GM19238 (cell line): ENCODE measurements at regions not wholly inside any gene's neighbourhood (a gene's known extent, or its start where the extent isn't known, plus 50 kb on each side); places are given as distances from the start of the nearest gene placed in this dataset.
A peak's percentile ranks its signal among the peaks of the same experiment; 100 is the strongest.
"Not testable (repeated sequence)": the region's sequence is repeated elsewhere in the genome, so short reads cannot be mapped to it uniquely, and the experiment has no call there.

Source experiments
- DNase-seq: peaks from one replicate; pipeline ENCODE4 v3.0.0; 2011; ENCODE audit warnings: low spot score; ENCODE audit not compliant: insufficient read length

DNA sequence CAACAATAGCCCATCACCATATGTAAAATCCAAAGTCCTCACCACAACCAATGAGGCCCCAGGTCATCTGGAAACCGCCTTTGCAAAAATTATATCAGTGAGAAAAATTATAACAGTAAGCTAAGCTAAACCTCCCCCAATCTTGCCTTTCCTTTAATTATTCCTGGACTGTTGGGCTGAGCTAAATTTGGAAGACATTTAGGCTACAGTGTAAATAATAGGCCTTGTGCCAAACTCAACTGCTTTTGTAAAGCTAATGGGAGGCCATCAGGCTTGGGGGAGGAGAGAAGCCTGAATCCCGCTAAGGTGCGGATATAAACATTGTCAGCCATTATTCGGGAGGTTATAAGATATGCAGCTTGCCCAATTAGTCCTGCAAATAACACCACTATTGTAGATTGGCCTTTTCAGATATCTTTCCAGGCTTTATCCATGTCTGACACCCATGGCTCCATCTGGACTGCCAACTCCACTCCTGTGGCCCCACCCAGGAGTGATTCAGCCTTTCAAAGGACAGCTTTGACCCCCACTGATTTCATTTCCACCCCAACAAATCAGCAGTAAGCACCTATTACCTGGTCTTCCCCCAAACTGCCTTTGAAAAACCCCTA, 53.0 kb upstream of the CA12 start:
- DNase-seq: no peak

DNA sequence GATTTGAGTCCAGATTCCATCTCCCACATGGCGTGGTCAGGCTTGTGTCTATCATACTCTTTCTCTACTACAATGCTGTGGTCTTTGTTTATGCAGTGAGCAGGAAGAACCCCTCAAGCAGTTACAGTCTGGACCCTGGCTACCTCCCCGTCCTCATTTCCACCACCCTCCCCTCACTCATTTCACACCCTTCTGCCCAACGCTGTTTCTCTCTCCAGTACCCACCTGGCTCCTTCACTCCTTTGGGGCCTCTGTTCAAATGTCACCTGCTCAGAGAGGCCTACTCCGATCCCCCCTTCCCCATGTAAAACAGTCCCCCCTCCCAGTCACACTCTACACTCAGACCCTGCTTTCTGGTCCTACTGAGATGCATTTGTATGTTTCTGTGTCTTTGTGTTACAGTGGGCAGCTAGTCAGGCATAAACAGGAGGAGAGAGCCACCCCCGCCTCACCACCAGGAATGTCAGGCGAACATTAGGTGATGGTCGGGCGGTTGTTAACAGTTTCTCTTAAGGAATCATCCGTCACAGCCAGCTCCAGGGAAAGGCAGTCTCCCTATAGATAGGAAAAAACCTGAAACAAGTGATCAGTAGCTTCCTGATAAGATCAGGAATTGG, 53.7 kb upstream of the CA12 start:
- DNase-seq: no peak

DNA sequence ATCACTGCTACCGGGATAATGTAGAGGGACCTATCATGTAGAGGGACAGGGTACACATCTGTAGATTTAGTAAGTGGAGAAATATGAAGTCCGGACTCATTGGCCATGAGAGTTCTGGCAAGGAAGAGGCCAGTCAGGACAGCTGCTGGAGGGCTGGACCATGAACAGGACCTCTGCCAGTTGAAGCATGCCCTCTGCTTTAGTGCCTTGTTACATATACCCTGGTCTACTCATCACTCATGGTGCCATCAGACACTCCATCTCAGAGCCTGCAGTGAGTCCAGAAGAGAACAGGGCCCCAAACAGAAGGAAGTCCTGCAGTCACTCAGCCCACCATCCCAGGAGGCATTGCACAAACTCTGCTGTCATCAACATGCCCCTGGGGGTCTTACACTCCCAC, 54.7 kb upstream of the CA12 start:
- no peak for DNase-seq

DNA sequence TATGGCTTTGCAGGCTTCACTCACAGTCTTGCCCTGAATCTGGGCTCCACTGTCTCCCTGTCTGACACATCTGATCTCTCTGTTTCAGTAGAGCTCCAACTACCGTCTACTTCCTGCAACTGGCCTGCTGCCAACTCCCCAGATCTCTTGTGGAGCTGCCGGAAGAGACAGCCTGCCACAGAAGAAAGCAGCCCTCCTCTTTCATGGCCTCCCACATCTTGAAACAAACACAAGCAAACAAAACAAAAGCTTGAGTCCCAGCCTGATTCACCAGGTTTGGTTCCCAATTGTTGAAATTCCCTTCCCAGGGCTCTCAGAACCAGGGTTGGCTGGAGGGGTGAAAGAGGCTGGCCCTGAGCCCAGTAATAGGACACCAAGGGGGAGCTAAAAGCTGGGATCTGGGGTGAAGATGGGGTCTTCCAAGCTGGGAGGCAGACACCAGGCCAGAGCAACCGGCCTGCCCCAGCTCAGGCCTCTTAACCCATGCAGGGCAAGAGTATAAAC, 55.3 kb upstream of the CA12 start:
- DNase-seq: peak; percentile 24

DNA sequence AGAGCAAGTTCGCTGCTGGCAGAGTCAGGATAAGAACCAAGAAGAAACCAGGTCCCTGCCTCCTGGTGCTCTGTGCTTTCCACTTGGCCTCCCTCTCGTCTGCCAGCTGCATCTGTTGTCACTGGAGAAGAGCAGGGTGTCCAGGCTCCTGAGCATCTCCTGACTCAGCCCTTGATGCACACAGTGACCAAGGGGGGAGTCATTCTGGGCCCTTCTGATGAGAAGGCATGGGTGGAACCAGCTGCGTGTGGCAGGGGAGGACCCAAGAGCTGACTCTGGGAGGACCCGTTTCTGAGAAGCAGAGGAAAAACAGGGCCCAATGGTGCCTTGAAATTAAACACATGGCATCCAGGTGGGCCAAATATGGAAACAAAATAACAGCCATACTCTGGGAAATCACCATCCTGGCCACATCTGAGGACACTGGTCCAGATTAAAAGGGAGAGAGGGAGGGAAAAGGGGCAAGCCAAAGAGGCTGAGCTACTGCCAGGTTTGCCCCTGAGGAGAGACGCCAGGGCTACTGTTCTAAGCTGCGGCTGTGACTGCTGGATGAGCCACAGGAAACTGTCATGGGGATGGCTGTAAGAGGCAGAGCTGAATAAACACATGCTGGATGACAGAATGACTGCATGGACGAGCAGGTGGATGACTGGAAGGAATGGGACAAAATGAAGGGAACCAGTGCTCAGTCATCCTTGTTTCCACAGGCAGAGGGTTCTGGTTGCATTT, 58.1 kb upstream of the CA12 start:
- no peak for DNase-seq

DNA sequence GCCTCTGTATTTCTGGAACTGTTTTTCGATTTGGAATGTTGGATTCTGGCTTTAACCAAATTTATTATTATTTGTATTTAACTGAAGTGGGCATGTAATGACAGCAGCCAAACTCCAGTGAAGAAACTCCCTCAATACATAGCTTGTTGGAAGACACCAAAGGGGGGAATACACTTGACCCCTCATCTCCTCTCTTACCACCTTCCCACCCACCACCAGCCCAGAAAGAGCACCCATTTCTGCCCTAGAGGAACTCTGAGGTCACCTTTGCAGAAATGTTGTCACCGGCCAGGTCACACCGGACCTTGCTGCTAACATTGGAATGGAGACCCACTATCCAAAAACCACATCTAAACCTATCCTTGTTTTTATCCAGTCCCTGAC, 58.6 kb upstream of the CA12 start:
- DNase-seq: no peak

DNA sequence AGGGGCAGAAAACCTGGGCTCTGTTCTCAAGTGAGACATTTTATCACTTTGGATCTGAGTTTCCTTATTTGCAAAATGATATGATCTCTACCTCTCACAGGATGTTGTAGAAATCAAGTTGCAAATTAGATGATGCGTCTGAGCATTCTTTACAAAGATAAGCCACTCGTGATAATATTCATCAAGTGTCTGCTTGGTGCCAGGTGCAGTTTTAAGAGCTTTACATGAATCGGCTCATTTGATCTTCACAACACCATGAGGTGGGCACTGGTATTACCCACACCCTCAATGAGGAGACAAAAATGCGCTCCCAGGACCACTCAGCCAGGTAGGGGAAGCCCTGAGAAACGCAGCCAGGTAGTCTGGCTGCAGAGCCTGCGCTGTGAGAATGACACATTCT, 59.1 kb upstream of the CA12 start:
- no peak for DNase-seq

DNA sequence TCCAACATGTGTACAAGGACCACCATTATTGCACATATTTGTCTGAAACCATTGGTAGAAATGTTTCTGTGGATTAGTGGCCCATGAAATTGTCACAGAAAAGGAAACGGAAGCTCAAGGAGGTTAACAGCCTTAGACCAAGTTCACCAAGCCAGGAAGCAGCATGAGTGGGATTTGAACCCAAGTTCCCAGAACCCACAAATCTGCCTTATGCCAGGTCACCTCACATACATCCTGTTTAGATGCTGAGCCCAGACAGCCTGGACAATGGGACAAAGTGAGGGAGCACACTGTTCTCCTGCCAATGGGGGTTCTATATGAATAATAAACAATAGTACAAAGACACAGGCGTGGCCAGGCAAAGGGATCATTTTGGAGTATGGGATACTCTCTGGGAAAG, 59.6 kb upstream of the CA12 start:
- DNase-seq: no peak

DNA sequence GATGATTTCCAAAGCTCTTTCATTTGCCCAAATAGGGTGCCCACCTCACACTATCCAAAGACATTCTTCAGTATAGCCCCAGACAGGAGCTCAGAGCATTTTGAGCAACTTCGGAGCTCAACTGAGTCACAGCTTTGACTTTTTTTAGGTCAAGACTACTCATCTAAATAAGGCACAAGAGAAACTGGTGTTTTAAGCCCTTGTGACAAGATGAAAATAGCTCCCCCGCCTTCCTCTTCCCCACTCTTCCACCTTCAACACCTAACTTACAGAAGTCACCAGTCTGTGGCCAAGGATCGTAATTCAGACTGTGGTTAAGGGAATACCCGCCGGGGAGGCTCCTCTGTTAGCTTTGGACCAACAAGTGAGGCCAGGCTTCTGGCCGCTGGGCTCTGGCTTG, 60.4 kb upstream of the CA12 start:
- no peak for DNase-seq

DNA sequence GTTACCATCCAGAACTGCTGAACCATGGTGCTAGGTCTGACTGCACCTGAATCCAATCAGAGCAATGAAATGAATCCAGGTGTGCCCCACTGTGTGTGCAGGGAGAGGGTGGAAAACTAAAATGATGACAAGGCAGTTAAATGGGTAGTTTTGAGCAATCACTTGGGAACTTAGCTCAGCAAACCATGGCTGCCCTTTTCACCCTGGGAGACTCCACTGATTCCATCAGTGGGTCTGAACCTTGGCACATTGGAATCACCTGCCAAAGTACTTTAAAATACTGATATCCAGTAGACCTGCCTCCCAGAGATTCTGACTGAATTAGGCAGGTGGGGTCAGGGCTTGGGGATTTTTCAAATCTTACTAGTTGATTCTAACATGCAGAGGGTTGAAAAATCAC, 59.8 kb upstream of the USP3 start:
- no peak for DNase-seq

DNA sequence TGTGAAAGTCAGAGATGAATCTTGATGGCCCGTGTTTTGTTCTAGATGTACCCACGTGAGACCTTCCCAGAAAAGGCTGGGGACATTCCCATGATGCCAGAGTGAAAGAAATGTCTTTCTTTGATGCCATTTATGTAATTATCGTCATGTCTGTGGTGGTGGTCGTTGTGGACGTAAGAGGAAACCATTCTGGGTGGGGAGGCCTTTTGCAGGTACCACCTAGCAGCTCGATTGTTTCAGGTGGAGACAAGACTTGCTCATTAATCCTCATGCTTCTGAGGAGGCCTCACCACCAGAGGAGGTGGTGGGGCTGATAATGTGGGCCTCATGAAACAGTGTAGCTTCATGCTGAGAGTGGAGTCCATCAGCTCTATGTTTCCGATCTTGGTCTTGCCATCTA, 58.1 kb upstream of the USP3 start:
- no peak for DNase-seq

DNA sequence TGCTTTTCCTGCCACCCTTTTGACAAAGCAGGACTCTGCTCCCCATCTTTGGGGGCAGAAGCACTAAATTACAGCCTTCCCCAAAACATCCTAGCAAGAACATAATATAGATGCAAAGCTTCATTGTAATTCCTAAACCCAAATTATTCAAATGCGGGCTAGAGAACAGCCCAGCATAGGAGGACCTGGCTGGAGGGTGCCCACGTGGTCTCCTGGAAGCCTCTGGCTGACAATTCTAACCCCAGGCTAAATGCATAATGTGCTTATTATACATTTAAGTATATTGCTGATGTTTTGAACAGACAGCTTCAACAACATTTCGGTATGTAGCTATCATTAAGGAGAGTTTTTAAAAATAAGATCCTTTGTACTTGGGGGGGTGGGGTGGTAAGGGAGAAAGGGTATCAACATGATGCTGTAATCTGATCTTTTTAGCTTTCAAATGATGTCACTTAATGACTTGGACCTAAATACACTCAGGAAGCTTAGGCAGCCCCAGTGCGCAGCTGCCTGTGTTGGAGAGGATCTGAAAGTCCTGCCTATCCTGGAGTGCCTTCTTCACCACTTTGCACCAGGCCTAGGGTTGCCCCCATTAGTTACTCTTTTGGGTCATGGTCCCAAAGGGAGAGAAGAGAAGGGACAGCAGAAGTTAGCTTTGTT, 57.2 kb upstream of the USP3 start:
- DNase-seq: no peak

DNA sequence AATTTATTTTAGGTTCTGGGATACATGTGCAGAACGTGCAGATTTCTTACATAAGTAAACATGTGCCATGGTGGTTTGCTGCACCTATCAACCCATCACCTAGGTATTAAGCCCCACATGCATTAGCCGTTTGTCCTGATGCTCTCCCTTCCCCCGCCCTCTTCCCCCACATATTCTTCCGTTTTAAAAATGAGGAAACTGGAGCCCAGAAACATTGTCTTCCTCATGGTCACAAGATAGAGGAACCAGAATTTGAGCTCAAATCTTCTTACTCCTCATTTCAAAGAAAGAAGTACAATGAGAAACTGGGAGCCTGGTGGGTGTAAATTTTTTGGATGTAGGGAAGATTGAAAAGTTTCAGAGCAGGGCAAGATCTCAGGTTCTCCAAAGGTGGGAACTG, 56.1 kb upstream of the USP3 start:
- no peak for DNase-seq

DNA sequence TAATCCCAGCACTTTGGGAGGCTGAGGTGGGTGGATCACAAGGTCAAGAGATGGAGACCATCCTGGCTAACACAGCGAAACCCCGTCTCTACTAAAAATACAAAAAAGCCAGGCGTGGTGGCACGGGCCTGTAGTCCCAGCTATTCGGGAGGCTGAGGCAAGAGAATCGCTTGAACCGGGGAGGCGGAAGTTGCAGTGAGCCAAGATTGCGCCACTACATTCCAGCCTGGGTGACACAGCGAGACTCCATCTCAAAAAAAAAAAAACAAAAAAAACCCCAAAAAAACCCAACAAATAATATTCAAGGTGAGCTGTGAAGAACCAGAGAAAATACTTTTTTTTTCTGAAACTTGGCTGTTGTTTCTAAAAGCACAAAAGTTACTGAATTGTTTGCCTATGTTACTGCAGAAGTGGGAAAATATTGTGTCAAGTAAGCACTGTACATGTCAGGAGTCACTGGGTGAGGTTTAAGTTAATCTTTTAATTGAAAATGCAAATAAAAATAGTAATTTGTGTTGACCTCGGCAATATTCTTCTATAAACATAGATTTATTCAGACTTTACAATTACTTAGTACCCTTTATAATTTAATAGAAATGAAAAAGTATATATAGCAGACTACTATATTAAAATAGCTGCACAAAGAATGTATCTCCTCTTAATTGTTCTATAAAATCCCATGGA, 55.4 kb upstream of the USP3 start:
- DNase-seq: not testable (repeated sequence)

DNA sequence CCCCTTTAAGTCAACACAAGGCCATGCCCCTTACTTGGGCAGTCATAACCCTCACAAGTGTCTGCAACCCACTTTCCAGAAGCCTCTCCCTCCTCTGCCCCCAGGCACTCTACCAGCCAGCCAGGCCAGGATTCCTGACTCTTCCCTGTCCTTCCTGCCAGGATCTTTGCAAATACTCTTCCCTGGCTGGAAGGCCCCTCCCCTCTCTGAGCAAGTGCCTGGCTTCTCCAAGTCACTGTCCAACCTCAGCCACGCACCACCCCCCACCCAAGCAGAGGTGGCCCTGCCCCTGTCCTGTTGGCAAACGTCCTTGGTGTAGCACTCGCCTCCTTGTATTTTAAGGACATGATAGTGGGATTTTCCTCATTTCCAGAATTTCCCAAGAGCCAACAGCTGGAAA, 54.7 kb upstream of the USP3 start:
- no peak for DNase-seq

DNA sequence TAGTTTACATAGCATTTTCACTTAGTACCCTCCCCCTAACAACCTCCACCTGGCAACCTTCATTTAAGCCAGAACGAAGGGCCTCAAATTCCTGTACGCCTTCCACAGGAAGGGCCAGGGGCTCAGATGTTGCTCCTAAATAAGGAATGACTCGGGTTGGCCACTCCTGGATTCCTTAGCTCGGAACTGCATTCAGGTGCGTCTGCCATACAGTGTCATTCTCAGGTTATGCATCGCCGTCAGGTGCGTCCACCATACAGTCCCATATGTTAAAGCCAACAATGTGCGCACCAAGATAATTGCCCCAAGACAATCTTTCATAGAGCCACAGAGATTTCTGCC, 53.5 kb upstream of the USP3 start:
- no peak for DNase-seq

DNA sequence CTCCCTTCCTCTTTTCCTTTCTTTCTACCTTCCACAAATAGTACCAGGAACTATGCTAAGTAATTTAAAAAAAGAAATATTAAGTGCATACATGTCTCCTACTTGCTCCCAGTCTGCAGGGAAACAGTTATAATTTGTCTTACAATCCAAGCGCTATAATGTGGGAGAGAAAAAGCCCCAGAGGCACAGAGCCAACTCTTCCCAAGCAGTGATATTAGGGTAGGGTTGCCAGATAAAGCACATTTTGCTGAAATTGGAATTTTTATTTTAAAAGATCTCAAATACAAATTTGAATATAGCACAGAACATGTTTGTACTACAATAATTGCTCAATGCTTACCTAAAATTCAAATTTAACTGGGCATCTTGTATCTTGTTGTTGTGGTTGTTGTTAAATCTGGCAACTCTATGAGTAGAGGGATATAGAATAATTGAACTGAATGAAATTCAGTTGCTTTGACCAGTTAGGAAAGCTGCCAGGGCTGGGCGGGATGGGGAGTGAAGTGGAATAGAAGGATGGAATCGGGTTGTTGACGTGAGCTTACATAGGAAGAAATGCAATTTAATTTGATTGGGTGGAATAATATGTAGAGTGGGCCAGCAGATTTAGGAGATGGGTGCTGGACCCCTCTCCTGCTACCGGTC, 52.6 kb upstream of the USP3 start:
- no peak for DNase-seq

DNA sequence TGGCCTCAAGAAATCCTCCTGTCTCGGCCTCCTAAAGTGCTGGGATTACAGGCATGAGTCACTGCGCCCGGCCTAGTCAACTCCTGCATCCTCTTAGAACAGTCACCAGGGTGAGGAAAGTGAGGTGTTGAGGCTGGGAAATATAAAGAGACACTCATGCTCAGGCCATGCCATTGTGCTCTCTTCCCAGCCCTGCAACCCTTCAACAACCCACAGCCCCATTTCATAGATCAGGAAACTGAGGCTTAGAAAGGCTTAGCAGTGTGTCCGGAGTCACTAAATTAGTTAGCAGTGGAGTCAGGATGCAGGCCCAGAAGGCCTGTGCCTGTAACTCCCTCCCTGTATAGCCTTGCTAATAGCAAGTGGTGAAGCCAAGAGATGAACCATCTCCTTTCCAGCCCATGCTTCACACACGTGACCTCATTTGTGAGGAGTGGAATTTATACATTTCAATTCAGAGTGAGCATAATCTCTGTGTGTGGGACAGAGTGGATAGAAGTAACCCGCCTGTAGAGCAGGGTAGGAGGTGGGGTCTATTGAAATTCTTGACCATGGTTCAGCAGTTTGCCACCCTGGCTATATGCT, 51.7 kb upstream of the USP3 start:
- DNase-seq: no peak

DNA sequence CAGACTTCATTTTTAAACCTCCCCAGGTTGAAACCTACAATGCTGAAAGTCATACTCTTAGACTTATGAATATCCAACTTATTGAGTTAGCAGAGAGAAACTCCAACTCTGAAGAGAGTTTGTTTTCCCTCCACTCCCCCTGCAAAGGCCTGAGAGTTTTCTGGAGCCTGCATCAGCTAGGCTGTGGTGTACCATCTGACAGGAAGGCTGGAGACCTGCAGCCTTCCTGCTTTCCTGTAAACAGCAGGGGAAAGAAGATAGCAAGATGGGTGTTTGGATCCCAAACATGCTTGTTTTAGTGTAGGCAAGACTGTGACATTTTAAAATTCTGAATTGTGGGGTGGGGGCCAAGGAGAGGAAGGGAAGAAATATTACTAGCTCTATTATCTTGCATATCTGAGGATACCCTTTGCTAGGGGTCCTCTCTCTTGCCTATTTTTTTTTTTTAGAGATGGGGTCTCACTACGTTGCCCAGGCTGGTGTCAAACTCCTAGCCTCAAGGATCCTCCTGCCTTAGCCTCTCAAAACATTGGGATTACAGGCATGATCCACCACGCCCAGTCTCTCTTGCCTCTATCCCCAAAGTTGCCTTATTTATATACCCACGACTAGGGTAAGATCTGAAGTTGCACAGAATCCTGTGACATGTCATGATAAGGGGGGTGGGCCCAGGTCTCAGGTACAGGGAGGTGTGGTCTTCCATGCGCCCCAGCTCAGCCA, 51.0 kb upstream of the USP3 start:
- no peak for DNase-seq

DNA sequence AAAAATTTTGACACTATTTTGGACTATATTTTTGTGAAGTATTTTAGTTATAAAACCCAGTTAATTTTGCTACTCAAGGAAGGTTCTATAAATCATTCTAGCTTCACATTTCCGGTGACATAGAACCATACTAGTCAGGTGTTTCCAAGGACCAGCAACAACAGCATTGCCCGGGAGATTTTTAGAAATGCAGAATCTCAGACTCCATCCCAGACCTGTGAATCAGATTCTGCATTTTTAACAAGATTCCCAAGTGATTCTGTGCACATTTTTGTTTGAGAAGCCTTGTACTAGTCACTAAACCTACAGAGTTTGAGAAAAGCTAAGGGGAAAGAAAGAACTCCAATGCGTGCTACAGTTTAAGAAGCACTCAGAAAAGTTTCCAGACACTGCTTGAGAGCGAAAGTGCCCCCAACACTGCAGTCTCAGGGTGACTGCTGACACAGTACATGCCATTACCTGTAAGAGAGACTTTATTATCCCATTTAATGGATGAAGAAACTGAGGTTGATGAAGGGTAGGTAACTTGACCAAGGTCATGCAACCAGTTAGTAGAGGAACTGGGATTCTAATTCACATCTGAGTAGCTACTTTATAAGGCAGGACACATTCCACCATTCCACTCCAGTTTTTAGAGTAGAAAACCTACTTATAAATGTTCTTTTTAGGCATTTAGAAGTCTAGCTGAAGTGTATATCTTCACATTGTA, 49.7 kb upstream of the USP3 start:
- no peak for DNase-seq
